GM10266 (cell line): ENCODE measurements at regions not wholly inside any gene's neighbourhood (a gene's known extent, or its start where the extent isn't known, plus 50 kb on each side); places are given as distances from the start of the nearest gene placed in this dataset.

Experiments
- DNase-seq: peaks from one replicate; pipeline ENCODE4 v3.0.0; 2012; ENCODE audit errors: extremely low spot score
- CTCF ChIP-seq: IDR thresholded peaks from 2 replicates; pipeline ENCODE4 v1.5.1; 2012; ENCODE audit warnings: mild to moderate bottlenecking, low read depth; ENCODE audit not compliant: control insufficient read depth, insufficient read depth; ENCODE audit errors: missing control alignments

GRCh38 chr7:12907774-12908173 is 220.3 kb downstream of the ARL4A start:
- no peak for TF ChIP-seq CTCF
- DNase-seq = no peak

DNA sequence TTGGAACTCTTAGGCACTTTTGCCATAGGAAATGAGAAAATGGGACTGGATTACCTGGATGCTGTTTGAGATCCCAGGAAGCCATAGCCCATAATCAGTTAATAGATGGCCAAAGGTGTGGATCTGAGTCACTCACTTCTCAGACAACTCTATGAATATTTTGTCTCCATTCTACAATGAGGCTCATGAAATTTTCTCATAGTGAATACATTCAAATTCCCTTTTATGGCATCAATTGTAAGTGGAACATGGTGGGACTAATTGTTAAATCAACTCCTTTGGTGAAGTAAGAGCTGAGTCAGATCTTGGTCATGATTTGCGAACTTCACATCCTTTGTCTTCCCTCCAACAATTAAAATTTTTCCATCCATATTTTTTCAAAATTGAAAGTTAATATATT is 222.1 kb downstream of the ARL4A start:
- DNase-seq = no peak
- TF ChIP-seq CTCF = no peak

DNA sequence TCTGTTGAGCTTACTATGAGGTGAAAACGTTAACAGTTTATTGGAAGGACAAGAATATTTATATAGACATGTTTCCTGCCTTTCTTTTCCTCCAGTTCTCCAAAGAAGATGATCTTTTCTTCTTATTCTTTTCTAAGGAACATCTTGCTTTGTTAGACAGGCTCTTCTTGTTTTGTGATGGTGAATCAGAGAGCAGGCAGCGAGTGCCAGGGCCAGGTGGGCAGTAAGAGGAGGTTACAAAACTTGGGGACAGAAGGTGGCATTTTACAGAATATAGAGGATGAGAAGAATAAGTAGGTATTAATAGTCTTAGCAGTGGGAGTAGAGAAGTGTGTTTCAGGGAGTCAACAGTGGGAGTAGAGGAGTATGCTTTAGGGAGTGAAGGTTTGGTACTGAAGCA is 223.6 kb downstream of the ARL4A start:
- no peak for DNase-seq
- TF ChIP-seq CTCF = no peak

DNA sequence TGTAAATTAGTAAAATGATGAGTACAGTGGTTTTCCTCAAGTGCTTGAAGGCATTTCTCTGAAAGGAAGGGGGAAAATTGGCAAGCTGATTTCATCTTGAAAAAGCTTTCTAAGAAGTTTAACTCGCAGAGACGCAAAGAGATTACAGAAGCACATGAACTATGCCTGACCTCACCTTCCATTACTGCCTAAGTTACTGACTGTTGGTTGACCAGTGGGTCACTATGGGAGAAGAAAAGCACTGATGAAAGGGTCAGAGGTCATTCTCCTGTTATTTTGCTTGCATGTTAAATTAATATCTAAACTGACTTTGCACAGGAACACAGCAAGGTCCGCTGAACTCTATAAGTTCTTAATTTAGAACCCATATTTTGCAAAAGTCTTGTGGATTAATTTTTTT is 225.6 kb downstream of the ARL4A start:
- no peak for DNase-seq
- TF ChIP-seq CTCF = no peak

DNA sequence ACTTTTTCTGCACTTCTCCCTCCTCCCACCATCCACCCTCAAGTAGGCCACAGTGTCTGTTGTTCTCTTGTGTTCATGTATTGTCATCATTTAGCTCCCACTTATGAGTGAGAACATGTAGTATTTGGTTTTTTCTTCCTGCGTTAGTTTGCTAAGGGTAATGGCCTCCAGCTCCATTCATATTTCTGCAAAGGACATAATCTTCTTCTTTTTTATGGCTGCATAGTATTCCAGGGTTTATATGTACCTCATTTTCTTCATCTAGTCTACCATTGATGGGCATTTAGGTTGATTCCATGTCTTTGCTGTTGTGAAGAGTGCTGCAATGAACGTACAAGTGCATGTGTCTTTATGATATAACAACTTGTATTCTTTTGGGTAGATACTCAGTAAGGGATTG is 230.4 kb downstream of the ARL4A start:
- TF ChIP-seq CTCF = no peak
- no peak for DNase-seq

DNA sequence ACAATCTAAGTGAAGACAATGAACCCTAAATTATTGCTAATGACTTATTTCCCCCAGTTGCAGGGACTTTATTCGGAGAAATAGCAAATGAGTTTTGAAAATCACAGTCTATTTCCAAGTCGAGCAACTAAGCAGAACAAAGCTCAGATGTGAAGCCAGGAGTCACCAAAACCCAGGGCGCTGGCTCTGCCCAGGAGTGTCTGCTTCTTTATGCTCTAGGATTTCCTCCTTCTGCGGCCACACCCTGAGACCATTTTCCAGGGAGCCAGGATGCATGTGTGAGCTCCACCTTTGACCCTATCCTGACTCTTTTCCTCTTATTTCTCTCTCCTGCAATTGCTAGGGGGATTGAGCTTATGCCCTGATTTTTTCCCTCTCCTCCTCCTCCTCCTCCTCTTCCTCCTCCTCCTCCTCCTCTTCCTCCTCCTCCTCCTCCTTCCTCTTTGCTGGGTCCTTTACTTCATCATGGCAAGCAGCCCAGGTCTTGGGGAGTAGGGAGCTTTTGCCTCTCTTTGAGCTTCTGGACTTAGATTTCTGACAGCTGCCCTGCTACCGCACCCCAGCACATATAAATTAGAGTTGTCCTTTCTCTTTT is 234.4 kb downstream of the ARL4A start:
- no peak for DNase-seq
- no peak for TF ChIP-seq CTCF

GRCh38 chr7:12923971-12924370 is 236.5 kb downstream of the ARL4A start:
- no peak for TF ChIP-seq CTCF
- no peak for DNase-seq
